Gastrocnemius medialis (tissue), 4 donors: ENCODE measurements at regions not wholly inside any gene's neighbourhood (a gene's known extent, or its start where the extent isn't known, plus 50 kb on each side); places are given as distances from the start of the nearest gene placed in this dataset.

Experiments
- ATAC-seq, 2 donors: fragments of 150-250 bp; one replicate each; pipeline ENCODE4 v1.9.1; 2016
- DNase-seq, 2 donors: peaks; one replicate each; pipeline ENCODE4 v3.0.0-alpha.2; 2019
- H3K27ac ChIP-seq, 4 donors: fragments of 200-600 bp; sonication (generic); 1 replicate in 1 of 4; 2 replicates in 3 of 4; pipeline ENCODE4 v1.5.1; 2016 to 2018; ENCODE audit warnings: mild to moderate bottlenecking in 2 of 4, moderate library complexity in 1 of 4
- H3K27me3 ChIP-seq, 3 donors: fragments of 200-600 bp; sonication (generic) in 2 of 3; 1 replicate in 1 of 3; 2 replicates in 2 of 3; pipeline versions ENCODE4 v1.5.1 to v1.6.0; 2016 to 2019; ENCODE audit warnings: mild to moderate bottlenecking in 1 of 3, moderate library complexity in 1 of 3
- H3K36me3 ChIP-seq, 2 donors: fragments of 200-600 bp; sonication (generic) in 1 of 2; one replicate each; pipeline ENCODE4 v1.5.1; 2017 to 2018
- H3K4me1 ChIP-seq, 2 donors: fragments of 200-600 bp; sonication (generic) in 1 of 2; one replicate each; pipeline ENCODE4 v1.5.1; 2016 to 2017; ENCODE audit warnings: mild to moderate bottlenecking in 2 of 2
- H3K4me3 ChIP-seq, 4 donors: fragments of 200-600 bp; sonication (generic) in 3 of 4; 1 replicate in 1 of 4; 2 replicates in 3 of 4; pipeline ENCODE4 v1.5.1; 2016 to 2019; ENCODE audit warnings: mild to moderate bottlenecking in 2 of 4
- H3K9me3 ChIP-seq, 3 donors: fragments of 200-600 bp; sonication (generic) in 2 of 3; 1 replicate in 1 of 3; 2 replicates in 2 of 3; pipeline ENCODE4 v1.5.1; 2016 to 2019
- POLR2A ChIP-seq, 2 donors: fragments of 450-650 bp; IDR thresholded peaks; one replicate each; pipeline ENCODE4 v1.6.1; 2017; ENCODE audit warnings: antibody characterized with exemption in 2 of 2, mild to moderate bottlenecking in 2 of 2, moderate library complexity in 2 of 2
- in situ Hi-C, 4 donors: fragments of 200-750 bp; cut with MboI; loops; one replicate each; pipeline versions ENCODE4 v1.15.0 to v1.8.0; 2017; ENCODE audit warnings: low sequenced_read_pairs in 4 of 4
- intact Hi-C: fragments of 100-400 bp; cut with DNase I; formaldehyde crosslinking; loops from one replicate; pipeline ENCODE4 v1.15.1; 2023; ENCODE audit warnings: low total_unique reads
- TF ChIP-seq, protein P1 (sequence below), 5 experiments: fragments of 450-650 bp in 3 of 5; fragments of 200-600 bp in 2 of 5; sonication (generic) in 2 of 5; IDR thresholded peaks in 4 of 5; conservative IDR thresholded peaks in 1 of 5; 1 replicate in 4 of 5; 2 replicates in 1 of 5; pipeline ENCODE4 v1.5.1; 2016 to 2019; ENCODE audit warnings: antibody characterized with exemption in 5 of 5, mild to moderate bottlenecking in 3 of 5, moderate library complexity in 3 of 5

DNA sequence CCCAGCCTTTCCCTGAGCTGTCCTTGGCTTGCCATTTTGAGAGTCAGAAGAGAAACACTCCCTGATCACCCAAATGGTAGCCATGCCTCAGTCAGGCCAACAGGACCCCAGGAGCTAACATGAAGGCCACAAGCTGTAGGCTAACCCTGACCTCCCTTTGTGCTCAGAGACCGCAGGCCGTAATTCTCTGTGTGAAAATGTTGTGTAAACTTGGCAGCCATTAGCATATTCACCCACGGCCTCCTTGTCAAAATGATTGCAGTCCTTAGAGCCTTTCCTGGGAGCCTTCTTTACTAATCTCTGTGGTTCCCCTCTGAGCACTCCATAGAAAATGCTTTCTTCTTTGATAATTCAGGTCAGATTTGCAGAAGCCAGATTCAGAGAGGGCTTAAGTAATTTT is 418.9 kb downstream of the COG6 start:
- no peak overlapping the region for H3K4me3 ChIP-seq
- DNase-seq (no peak), ATAC-seq (no peak)
- intact Hi-C loops: loop anchor here (10.0 kb wide), 1 partner anchor 460 kb away; no protein-coding TSS in a partner anchor
- no peaks in the 10 kb centered on the region for H3K9me3 ChIP-seq
- no peak overlapping the region for H3K27ac ChIP-seq
- in situ Hi-C loops: loop anchor here (5.0 to 25.0 kb wide), 4 partner anchors 150 to 608 kb away; no protein-coding TSS in a partner anchor
- no peaks in the 10 kb centered on the region for H3K36me3 ChIP-seq
- no peaks in the 10 kb centered on the region for H3K27me3 ChIP-seq
- peaks cover 4 to 6% of the 10 kb centered on the region in 2 donors for H3K4me1 ChIP-seq
- TF ChIP-seq POLR2A (IDR thresholded peaks at IDR 0.05): no peak
- TF ChIP-seq, protein P1, sequence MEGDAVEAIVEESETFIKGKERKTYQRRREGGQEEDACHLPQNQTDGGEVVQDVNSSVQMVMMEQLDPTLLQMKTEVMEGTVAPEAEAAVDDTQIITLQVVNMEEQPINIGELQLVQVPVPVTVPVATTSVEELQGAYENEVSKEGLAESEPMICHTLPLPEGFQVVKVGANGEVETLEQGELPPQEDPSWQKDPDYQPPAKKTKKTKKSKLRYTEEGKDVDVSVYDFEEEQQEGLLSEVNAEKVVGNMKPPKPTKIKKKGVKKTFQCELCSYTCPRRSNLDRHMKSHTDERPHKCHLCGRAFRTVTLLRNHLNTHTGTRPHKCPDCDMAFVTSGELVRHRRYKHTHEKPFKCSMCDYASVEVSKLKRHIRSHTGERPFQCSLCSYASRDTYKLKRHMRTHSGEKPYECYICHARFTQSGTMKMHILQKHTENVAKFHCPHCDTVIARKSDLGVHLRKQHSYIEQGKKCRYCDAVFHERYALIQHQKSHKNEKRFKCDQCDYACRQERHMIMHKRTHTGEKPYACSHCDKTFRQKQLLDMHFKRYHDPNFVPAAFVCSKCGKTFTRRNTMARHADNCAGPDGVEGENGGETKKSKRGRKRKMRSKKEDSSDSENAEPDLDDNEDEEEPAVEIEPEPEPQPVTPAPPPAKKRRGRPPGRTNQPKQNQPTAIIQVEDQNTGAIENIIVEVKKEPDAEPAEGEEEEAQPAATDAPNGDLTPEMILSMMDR (IDR thresholded peaks at IDR 0.05 in 4 of 5, conservative IDR thresholded peaks at IDR 0.05 in 1 of 5): no peak

DNA sequence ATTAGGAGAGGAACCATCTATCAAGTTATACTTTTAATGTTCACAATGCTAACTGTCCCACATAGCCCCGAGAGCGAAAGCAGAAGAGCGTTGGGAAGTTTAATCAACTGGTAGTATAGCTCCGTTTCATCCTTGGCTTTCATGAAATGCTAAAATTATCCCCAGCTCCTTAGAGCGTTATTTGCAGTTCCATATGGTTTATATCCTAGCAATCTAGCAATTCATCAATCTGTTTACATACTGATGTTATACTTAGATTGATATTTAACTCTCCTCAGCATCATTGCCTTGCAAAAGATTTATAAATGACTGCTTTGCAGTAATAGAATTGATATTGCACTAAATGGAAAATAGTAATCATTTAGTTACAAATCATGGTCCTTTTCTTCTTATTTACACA is 419.8 kb downstream of the COG6 start:
- Histone ChIP-seq H3K4me3 (no peak overlapping the region), H3K36me3 (no peaks in the 10 kb centered on the region), H3K27ac (no peak overlapping the region), H3K4me1 (no peaks in the 10 kb centered on the region), H3K27me3 (no peaks in the 10 kb centered on the region), H3K9me3 (no peaks in the 10 kb centered on the region)
- TF ChIP-seq, protein P1 (IDR thresholded peaks at IDR 0.05 in 4 of 5, conservative IDR thresholded peaks at IDR 0.05 in 1 of 5): no peak
- TF ChIP-seq POLR2A (IDR thresholded peaks at IDR 0.05): no peak
- no peak for ATAC-seq
- in situ Hi-C loops (loop anchor here in 1 of 4 donors (10.0 kb wide), 1 partner anchor 150 kb away; no protein-coding TSS in a partner anchor), intact Hi-C loops (loop anchor here (10.0 kb wide), 1 partner anchor 460 kb away; no protein-coding TSS in a partner anchor)
- no peak for DNase-seq

DNA sequence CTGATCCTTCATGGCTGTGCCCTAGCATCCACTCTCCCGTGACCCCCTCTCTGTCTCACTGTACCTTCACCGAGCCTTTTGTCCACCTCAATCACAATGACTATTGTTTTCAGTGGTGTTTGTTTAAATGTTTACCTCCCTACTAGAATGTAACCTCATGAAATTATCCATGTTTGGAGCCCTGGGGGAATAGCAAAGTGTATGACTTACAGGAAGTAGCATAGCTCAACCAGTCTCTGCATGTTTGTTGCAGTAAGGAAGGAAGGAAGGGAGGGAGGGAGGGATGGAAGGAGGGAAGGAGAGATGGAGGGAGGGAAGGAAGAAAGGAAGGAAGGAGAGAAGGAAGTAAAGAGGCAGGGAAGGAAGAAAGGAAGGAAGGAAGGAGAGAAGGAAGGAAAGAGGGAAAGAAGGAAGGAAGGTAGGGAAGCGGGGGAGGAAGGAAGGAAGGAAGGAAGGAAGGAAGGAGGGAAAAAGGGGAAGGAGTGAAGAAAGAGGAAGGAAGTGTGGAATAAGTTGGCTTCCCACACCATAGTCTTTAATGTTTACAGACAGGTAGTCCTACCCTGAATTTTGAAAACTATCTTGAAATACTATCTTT is 421.4 kb downstream of the COG6 start:
- Histone ChIP-seq H3K9me3 (no peaks in the 10 kb centered on the region), H3K4me3 (no peak overlapping the region), H3K27ac (no peak overlapping the region), H3K27me3 (no peaks in the 10 kb centered on the region), H3K36me3 (no peaks in the 10 kb centered on the region), H3K4me1 (no peaks in the 10 kb centered on the region)
- in situ Hi-C loops: loop anchor here in 1 of 4 donors (10.0 kb wide), 1 partner anchor 148 kb away; no protein-coding TSS in a partner anchor
- DNase-seq: no peak
- TF ChIP-seq, protein P1 (IDR thresholded peaks at IDR 0.05 in 4 of 5, conservative IDR thresholded peaks at IDR 0.05 in 1 of 5): no peak
- TF ChIP-seq POLR2A (IDR thresholded peaks at IDR 0.05): no peak
- intact Hi-C loops: loop anchor here (10.0 kb wide), 1 partner anchor 458 kb away; no protein-coding TSS in a partner anchor
- no peak for ATAC-seq

DNA sequence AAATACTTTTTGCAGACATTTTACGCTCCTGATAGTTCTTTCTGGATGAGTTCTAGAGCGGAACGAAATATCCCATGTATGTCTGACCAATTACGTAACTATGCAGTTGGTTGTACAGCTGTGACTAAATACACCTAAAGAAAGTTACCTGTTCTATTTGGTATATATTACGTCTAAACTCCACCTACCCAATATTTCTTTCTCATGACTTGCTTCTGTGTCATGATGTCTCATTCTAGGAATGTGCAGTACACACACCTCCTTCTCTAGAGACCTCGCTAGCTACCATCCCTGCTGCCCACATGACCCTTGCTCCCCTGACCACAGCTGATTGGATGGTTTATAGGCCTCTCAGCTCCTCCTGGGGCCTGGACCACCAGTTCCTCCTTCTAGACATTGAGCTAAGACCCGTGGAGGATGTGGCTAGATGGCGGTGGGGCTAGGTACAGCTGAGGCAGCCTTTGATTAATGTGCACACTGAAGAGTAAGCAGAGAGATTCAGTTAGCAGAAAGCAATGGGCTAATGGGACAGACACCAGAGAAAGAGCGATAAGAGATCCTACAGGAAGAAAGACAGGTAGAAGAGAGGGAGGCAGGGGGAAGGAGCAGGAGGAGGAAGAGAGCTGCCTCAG is 422.1 kb downstream of the COG6 start:
- Histone ChIP-seq H3K4me1 (no peaks in the 10 kb centered on the region), H3K9me3 (no peaks in the 10 kb centered on the region), H3K27ac (no peak overlapping the region), H3K36me3 (no peaks in the 10 kb centered on the region), H3K27me3 (no peaks in the 10 kb centered on the region), H3K4me3 (no peak overlapping the region)
- intact Hi-C loops: loop anchor here (10.0 kb wide), 1 partner anchor 457 kb away; no protein-coding TSS in a partner anchor
- no peak for DNase-seq
- in situ Hi-C loops: loop anchor here in 1 of 4 donors (10.0 kb wide), 1 partner anchor 147 kb away; no protein-coding TSS in a partner anchor
- ATAC-seq: no peak
- TF ChIP-seq POLR2A (IDR thresholded peaks at IDR 0.05): no peak
- TF ChIP-seq, protein P1 (IDR thresholded peaks at IDR 0.05 in 4 of 5, conservative IDR thresholded peaks at IDR 0.05 in 1 of 5): no peak
